ENCODE measurements at regions not wholly inside any gene's neighbourhood (a gene's known extent, or its start where the extent isn't known, plus 50 kb on each side); places are given as distances from the start of the nearest gene placed in this dataset.
"Not testable (repeated sequence)": the region's sequence is repeated elsewhere in the genome, so short reads cannot be mapped to it uniquely, and the experiment has no call there.

DNA sequence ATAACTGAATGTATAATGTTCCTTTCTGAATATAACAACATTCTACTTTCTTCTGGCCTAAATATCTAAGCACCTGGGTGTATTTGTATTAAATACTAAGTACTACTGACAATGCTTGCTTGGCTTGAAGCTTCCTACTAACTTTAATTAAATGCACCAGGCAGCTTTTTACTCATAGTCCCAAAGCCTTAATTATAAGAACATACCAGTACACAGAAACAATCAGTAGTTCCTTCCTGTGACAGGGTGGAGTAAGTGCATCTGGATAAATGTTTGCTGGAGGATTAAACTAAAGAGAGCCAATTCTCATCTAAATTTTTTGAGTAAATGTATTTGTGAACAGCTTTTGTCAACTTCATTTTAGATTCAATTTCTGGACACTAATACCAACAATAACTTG is 558.6 kb upstream of the SEMA6A start:
- H3K4me1 ChIP-seq (ENCODE audit: control insufficient read depth, low read depth, low read length), result no peaks in the 10 kb centered on the region
- no peaks in the 10 kb centered on the region for H3K27me3 ChIP-seq (ENCODE audit: control insufficient read depth, insufficient read depth, low read length)
- no peaks in the 10 kb centered on the region for H3K9me3 ChIP-seq (ENCODE audit: control insufficient read depth, low read depth, low read length)
- H3K36me3 ChIP-seq (ENCODE audit: control insufficient read depth, low read depth, low read length), result no peaks in the 10 kb centered on the region
- H3K4me3 ChIP-seq (ENCODE audit: low read length), result no peak overlapping the region
- H3K27ac ChIP-seq (ENCODE audit: low read length), result no peak overlapping the region
- no peak overlapping the region for H3K9ac ChIP-seq (ENCODE audit: low read length)

- Histone ChIP-seq H3K9ac (ENCODE audit: low read length) (no peak overlapping the region), H3K4me3 (ENCODE audit: low read length) (no peak overlapping the region), H3K36me3 (ENCODE audit: control insufficient read depth, low read depth, low read length) (no peaks in the 10 kb centered on the region), H3K9me3 (ENCODE audit: control insufficient read depth, low read depth, low read length) (peaks cover 8% of the 10 kb centered on the region), H3K27me3 (ENCODE audit: control insufficient read depth, insufficient read depth, low read length) (no peaks in the 10 kb centered on the region), H3K4me1 (ENCODE audit: control insufficient read depth, low read depth, low read length) (no peaks in the 10 kb centered on the region), H3K27ac (ENCODE audit: low read length) (no peak overlapping the region)
These were observed 557.3 kb upstream of the SEMA6A start for GRCh38 chr5:117131876-117132275.

- H3K36me3 ChIP-seq (ENCODE audit: control insufficient read depth, low read depth, low read length), result no peaks in the 10 kb centered on the region
- no peaks in the 10 kb centered on the region for H3K27me3 ChIP-seq (ENCODE audit: control insufficient read depth, insufficient read depth, low read length)
- H3K4me1 ChIP-seq (ENCODE audit: control insufficient read depth, low read depth, low read length), result no peaks in the 10 kb centered on the region
- peaks cover 8% of the 10 kb centered on the region for H3K9me3 ChIP-seq (ENCODE audit: control insufficient read depth, low read depth, low read length)
- no peak overlapping the region for H3K9ac ChIP-seq (ENCODE audit: low read length)
- H3K27ac ChIP-seq (ENCODE audit: low read length), result no peak overlapping the region
- H3K4me3 ChIP-seq (ENCODE audit: low read length), result no peak overlapping the region
These were observed 556.5 kb upstream of the SEMA6A start for GRCh38 chr5:117131048-117131679.

GRCh38 chr5:117118499-117118898 is 543.9 kb upstream of the SEMA6A start:
- Histone ChIP-seq H3K9me3 (ENCODE audit: control insufficient read depth, low read depth, low read length) (no peaks in the 10 kb centered on the region), H3K36me3 (ENCODE audit: control insufficient read depth, low read depth, low read length) (no peaks in the 10 kb centered on the region), H3K27ac (ENCODE audit: low read length) (no peak overlapping the region), H3K27me3 (ENCODE audit: control insufficient read depth, insufficient read depth, low read length) (no peaks in the 10 kb centered on the region), H3K9ac (ENCODE audit: low read length) (no peak overlapping the region), H3K4me3 (ENCODE audit: low read length) (no peak overlapping the region), H3K4me1 (ENCODE audit: control insufficient read depth, low read depth, low read length) (no peaks in the 10 kb centered on the region)

DNA sequence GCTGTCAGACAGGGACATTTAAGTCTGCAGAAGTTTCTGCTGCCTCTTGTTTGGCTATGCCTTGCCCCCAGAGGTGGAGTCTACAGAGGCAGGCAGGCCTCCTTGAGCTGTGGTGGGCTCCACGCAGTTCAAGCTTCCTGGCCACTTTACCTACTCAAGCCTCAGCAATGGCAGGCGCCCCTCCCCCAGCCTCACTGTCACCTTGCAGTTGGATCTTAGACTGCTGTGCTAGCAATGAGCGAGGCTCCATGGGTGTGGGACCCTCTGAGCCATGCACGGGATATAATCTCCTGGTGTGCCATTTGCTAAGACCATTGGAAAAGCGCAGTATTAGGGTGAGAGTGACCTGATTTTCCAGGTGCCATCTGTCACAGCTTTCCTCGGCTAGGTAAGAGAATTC is 542.7 kb upstream of the SEMA6A start:
- not testable (repeated sequence) for H3K9me3 ChIP-seq (ENCODE audit: control insufficient read depth, low read depth, low read length); H3K27me3 ChIP-seq (ENCODE audit: control insufficient read depth, insufficient read depth, low read length); H3K36me3 ChIP-seq (ENCODE audit: control insufficient read depth, low read depth, low read length); H3K4me1 ChIP-seq (ENCODE audit: control insufficient read depth, low read depth, low read length); H3K4me3 ChIP-seq (ENCODE audit: low read length); H3K9ac ChIP-seq (ENCODE audit: low read length); H3K27ac ChIP-seq (ENCODE audit: low read length)

DNA sequence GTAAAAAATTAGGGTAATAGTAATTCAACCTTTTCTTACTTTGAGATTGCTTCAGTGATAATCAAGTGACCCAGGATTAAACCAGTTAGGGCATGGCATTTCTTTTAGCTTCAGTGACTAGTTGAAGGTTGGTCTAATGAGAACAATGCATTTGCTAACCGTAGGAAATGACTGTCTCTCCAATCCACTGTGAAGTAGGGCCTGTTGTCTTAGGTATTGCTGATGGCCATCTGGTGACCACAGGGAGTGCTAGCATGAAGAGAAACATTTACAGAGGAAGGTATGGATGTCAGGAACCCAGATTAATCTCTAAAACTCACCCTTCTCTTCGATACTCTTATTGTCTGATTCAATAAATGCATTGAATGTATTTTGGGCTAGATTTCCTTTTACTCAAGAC is 535.9 kb upstream of the SEMA6A start:
- Histone ChIP-seq H3K27me3 (ENCODE audit: control insufficient read depth, insufficient read depth, low read length) (no peaks in the 10 kb centered on the region), H3K9me3 (ENCODE audit: control insufficient read depth, low read depth, low read length) (no peaks in the 10 kb centered on the region), H3K4me1 (ENCODE audit: control insufficient read depth, low read depth, low read length) (no peaks in the 10 kb centered on the region), H3K9ac (ENCODE audit: low read length) (no peak overlapping the region), H3K36me3 (ENCODE audit: control insufficient read depth, low read depth, low read length) (no peaks in the 10 kb centered on the region), H3K27ac (ENCODE audit: low read length) (no peak overlapping the region), H3K4me3 (ENCODE audit: low read length) (no peak overlapping the region)

- Histone ChIP-seq H3K27ac (ENCODE audit: low read length) (no peak overlapping the region), H3K27me3 (ENCODE audit: control insufficient read depth, insufficient read depth, low read length) (no peaks in the 10 kb centered on the region), H3K9me3 (ENCODE audit: control insufficient read depth, low read depth, low read length) (no peaks in the 10 kb centered on the region)
These were observed 533.2 kb upstream of the SEMA6A start for GRCh38 chr5:117107859-117108258.

DNA sequence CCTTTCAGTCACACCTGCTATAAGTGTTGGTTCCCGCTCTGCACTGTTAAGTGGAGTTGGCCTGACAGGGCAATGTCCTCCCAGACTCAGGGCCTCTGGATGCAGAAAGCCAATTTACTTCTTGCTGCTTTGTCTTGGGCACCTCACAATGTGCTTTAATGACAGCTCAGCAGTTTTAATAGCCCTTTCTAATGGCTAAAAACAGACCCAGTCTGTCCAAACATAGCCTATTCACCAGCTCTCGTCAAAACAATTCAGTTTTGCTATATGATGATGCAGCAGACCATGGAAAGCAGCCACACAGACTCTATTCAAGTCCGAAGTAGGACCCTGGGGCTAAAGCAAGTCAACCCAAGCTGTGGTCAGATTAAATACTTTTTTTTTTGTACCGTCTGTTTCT is 529.1 kb upstream of the SEMA6A start:
- peaks cover 21% of the 10 kb centered on the region for H3K4me1 ChIP-seq (ENCODE audit: control insufficient read depth, low read depth, low read length)
- H3K36me3 ChIP-seq (ENCODE audit: control insufficient read depth, low read depth, low read length), result no peaks in the 10 kb centered on the region
- no peak overlapping the region for H3K4me3 ChIP-seq (ENCODE audit: low read length)
- no peak overlapping the region for H3K9ac ChIP-seq (ENCODE audit: low read length)
- no peak overlapping the region for H3K27ac ChIP-seq (ENCODE audit: low read length)
- no peaks in the 10 kb centered on the region for H3K9me3 ChIP-seq (ENCODE audit: control insufficient read depth, low read depth, low read length)
- no peaks in the 10 kb centered on the region for H3K27me3 ChIP-seq (ENCODE audit: control insufficient read depth, insufficient read depth, low read length)

More at GRCh38 chr5:117107859-117108258, 533.2 kb upstream of the SEMA6A start:
- H3K9ac ChIP-seq (ENCODE audit: low read length), result no peak overlapping the region
- H3K36me3 ChIP-seq (ENCODE audit: control insufficient read depth, low read depth, low read length), result no peaks in the 10 kb centered on the region
- no peak overlapping the region for H3K4me3 ChIP-seq (ENCODE audit: low read length)
- peaks cover 14% of the 10 kb centered on the region for H3K4me1 ChIP-seq (ENCODE audit: control insufficient read depth, low read depth, low read length)

GRCh38 chr5:117102591-117102990 is 528.0 kb upstream of the SEMA6A start:
- Histone ChIP-seq H3K4me3 (ENCODE audit: low read length) (no peak overlapping the region), H3K9ac (ENCODE audit: low read length) (no peak overlapping the region), H3K4me1 (ENCODE audit: control insufficient read depth, low read depth, low read length) (peaks cover 21% of the 10 kb centered on the region), H3K27ac (ENCODE audit: low read length) (no peak overlapping the region), H3K9me3 (ENCODE audit: control insufficient read depth, low read depth, low read length) (no peaks in the 10 kb centered on the region), H3K27me3 (ENCODE audit: control insufficient read depth, insufficient read depth, low read length) (no peaks in the 10 kb centered on the region), H3K36me3 (ENCODE audit: control insufficient read depth, low read depth, low read length) (no peaks in the 10 kb centered on the region)

DNA sequence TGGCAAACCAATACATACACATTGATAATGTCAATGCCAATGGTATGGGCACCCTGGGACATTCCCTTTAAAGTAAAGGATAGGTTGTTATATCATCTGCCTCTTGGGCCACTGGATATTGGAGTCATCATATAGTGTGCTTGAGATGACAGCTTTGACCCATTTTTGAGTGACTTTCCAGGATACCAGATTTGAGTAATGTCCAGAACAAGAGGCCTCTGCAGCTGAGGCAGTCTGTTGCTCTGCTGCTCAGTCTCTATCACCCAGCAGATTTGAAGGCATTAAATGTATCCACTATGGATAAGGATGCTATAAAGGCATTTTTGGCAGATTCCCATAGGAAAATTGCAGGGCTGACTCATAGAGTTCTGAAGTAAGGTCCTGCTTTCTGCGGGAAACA is 525.6 kb upstream of the SEMA6A start:
- no peak overlapping the region for H3K9ac ChIP-seq (ENCODE audit: low read length)

GRCh38 chr5:117098094-117098493 is 523.5 kb upstream of the SEMA6A start:
- Histone ChIP-seq H3K9ac (ENCODE audit: low read length) (no peak overlapping the region), H3K4me3 (ENCODE audit: low read length) (no peak overlapping the region), H3K4me1 (ENCODE audit: control insufficient read depth, low read depth, low read length) (peaks cover 33% of the 10 kb centered on the region), H3K36me3 (ENCODE audit: control insufficient read depth, low read depth, low read length) (no peaks in the 10 kb centered on the region), H3K9me3 (ENCODE audit: control insufficient read depth, low read depth, low read length) (no peaks in the 10 kb centered on the region), H3K27me3 (ENCODE audit: control insufficient read depth, insufficient read depth, low read length) (no peaks in the 10 kb centered on the region), H3K27ac (ENCODE audit: low read length) (no peak overlapping the region)

More for the DNA sequence above, 525.6 kb upstream of the SEMA6A start:
- Histone ChIP-seq H3K9me3 (ENCODE audit: control insufficient read depth, low read depth, low read length) (no peaks in the 10 kb centered on the region), H3K4me1 (ENCODE audit: control insufficient read depth, low read depth, low read length) (peaks cover 43% of the 10 kb centered on the region), H3K36me3 (ENCODE audit: control insufficient read depth, low read depth, low read length) (no peaks in the 10 kb centered on the region), H3K27me3 (ENCODE audit: control insufficient read depth, insufficient read depth, low read length) (no peaks in the 10 kb centered on the region), H3K4me3 (ENCODE audit: low read length) (no peak overlapping the region), H3K27ac (ENCODE audit: low read length) (no peak overlapping the region)
